ENCODE measurements at regions not wholly inside any gene's neighbourhood (a gene's known extent, or its start where the extent isn't known, plus 50 kb on each side); places are given as distances from the start of the nearest gene placed in this dataset.

- H4K20me1 ChIP-seq (ENCODE audit: insufficient read depth, low read length), result no peaks in the 10 kb centered on the region
- no peak overlapping the region for H4K91ac ChIP-seq (ENCODE audit: insufficient read depth, low read depth, low read length)
- dilution Hi-C loops (cut with HindIII; ENCODE audit: low sequenced_read_pairs, unreplicated experiment) (no loop called here), intact Hi-C loops (cut with micrococcal nuclease) (no loop called here), in situ Hi-C loops (cut with MboI; ENCODE audit: low sequenced_read_pairs) (no loop called here)
- no peak overlapping the region for H2AFZ ChIP-seq (replicated peaks; ENCODE audit: low read length, poor library complexity)
- no peak overlapping the region for H2BK5ac ChIP-seq (ENCODE audit: low read depth, low read length, poor library complexity, severe bottlenecking)
- no peak overlapping the region for H3K4ac ChIP-seq (ENCODE audit: low read depth, low read length)
- no peak for DNase-seq
- H3K23ac ChIP-seq (ENCODE audit: low read depth, low read length), result no peak overlapping the region
- POLR2A ChIA-PET (ENCODE audit: unreplicated experiment), result no interaction called here
- H4K5ac ChIP-seq (ENCODE audit: low read depth, low read length), result no peak overlapping the region
- H3K4me1 ChIP-seq (ENCODE audit: control insufficient read depth, insufficient read depth, low read length), result no peaks in the 10 kb centered on the region
- H2AK5ac ChIP-seq (ENCODE audit: low read depth, low read length), result no peak overlapping the region
- no peaks in the 10 kb centered on the region for H3K36me3 ChIP-seq (ENCODE audit: control insufficient read depth, insufficient read depth, low read length)
- H3K4me3 ChIP-seq (ENCODE audit: insufficient read depth, low read depth, low read length), result no peak overlapping the region
- WGBS, 2 experiments (ENCODE audit: extremely low coverage in 2 of 2, insufficient read length in 1 of 2), result no CpG with 5 or more reads among the region's 1 CpG
- no peak overlapping the region for H3K14ac ChIP-seq (replicated peaks; ENCODE audit: low read depth, low read length)
- H2AK9ac ChIP-seq (replicated peaks; ENCODE audit: low read depth, low read length, poor library complexity), result no peak overlapping the region
- H3K79me1 ChIP-seq (ENCODE audit: low read depth in 1 of 2, low read length in 2 of 2), result no peaks in the 10 kb centered on the region
- H3K27ac ChIP-seq (ENCODE audit: insufficient read depth, low read length), result no peak overlapping the region
- H3K9me1 ChIP-seq (ENCODE audit: insufficient read depth, low read length), result no peaks in the 10 kb centered on the region
- H2BK15ac ChIP-seq (ENCODE audit: low read depth, low read length), result no peak overlapping the region
- no TSS peak for BruUV-seq (replicated peaks)
- no peak for TF ChIP-seq RCOR1 (IDR thresholded peaks at IDR 0.05; ENCODE audit: insufficient replicate concordance, low read length)
- TF ChIP-seq MXI1 (IDR thresholded peaks at IDR 0.05; ENCODE audit: borderline replicate concordance, low read depth, low read length), result no peak
- no peak for TF ChIP-seq POLR2A (IDR thresholded peaks at IDR 0.05; ENCODE audit: low read depth, low read length)
- TF ChIP-seq, protein P1, sequence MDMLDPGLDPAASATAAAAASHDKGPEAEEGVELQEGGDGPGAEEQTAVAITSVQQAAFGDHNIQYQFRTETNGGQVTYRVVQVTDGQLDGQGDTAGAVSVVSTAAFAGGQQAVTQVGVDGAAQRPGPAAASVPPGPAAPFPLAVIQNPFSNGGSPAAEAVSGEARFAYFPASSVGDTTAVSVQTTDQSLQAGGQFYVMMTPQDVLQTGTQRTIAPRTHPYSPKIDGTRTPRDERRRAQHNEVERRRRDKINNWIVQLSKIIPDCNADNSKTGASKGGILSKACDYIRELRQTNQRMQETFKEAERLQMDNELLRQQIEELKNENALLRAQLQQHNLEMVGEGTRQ (IDR thresholded peaks at IDR 0.05; ENCODE audit: low read depth, low read length), result no peak
- no peak for TF ChIP-seq CHD1 (IDR thresholded peaks at IDR 0.05; ENCODE audit: low read depth, low read length)
- TF ChIP-seq CTCF (conservative IDR thresholded peaks at IDR 0.05; ENCODE audit: low read depth, low read length), result no peak
- no peak for TF ChIP-seq NFE2L2 (IDR thresholded peaks at IDR 0.05; ENCODE audit: low read depth, low read length)
- no peak for TF ChIP-seq RFX5 (IDR thresholded peaks at IDR 0.05; ENCODE audit: low read depth, low read length)
- no peak for TF ChIP-seq FOS (IDR thresholded peaks at IDR 0.05; ENCODE audit: low read depth, low read length)
- TF ChIP-seq MAZ (IDR thresholded peaks at IDR 0.05; ENCODE audit: borderline replicate concordance, low read depth, low read length), result no peak
- no peak for TF ChIP-seq SMC3 (IDR thresholded peaks at IDR 0.05; ENCODE audit: low read depth, low read length)
- TF ChIP-seq BHLHE40 (IDR thresholded peaks at IDR 0.05; ENCODE audit: low read depth, low read length), result no peak
- no peak overlapping the region for H2BK20ac ChIP-seq (ENCODE audit: low read depth, low read length)
- H3K9ac ChIP-seq (ENCODE audit: low read depth, low read length), result no peak overlapping the region
- H3K18ac ChIP-seq (ENCODE audit: low read depth, low read length), result no peak overlapping the region
- H4K8ac ChIP-seq (ENCODE audit: low read depth in 2 of 2, low read length in 2 of 2), result no peak overlapping the region
- no peak overlapping the region for H3K56ac ChIP-seq (ENCODE audit: extremely low read depth, insufficient read depth, low read length)
- no peak overlapping the region for H2BK120ac ChIP-seq (ENCODE audit: low read depth, low read length)
- ATAC-seq (ENCODE audit: low read depth), result no peak
- H3K27me3 ChIP-seq (ENCODE audit: control insufficient read depth, insufficient read depth, low read length), result no peaks in the 10 kb centered on the region
- CTCF ChIA-PET, result no interaction called here
- H3K9me3 ChIP-seq (ENCODE audit: control insufficient read depth, insufficient read depth, low read length), result no peaks in the 10 kb centered on the region
- no peak overlapping the region for H3K4me2 ChIP-seq (ENCODE audit: low read depth, low read length)
Measured at GRCh38 chr2:136057802-136058140, 60.2 kb downstream of the CXCR4 start.

All from IMR-90 (cell line).